HepG2 (cell line): ENCODE measurements at regions not wholly inside any gene's neighbourhood (a gene's known extent, or its start where the extent isn't known, plus 50 kb on each side); places are given as distances from the start of the nearest gene placed in this dataset.

Experiments
- DDIT3 ChIP-seq: sonication (generic); formaldehyde crosslinking; IDR thresholded peaks from 2 replicates; pipeline ENCODE4 v1.4.0; 2020; ENCODE audit warnings: mild to moderate bottlenecking, missing genetic modification reagents
- POLR2A ChIP-seq, 2 experiments: IDR thresholded peaks; 2 replicates each; pipeline ENCODE4 v1.6.1; 2011; ENCODE audit warnings: low read depth in 2 of 2, low read length in 2 of 2, mild to moderate bottlenecking in 1 of 2, moderate library complexity in 1 of 2; ENCODE audit not compliant: insufficient read depth in 1 of 2
- RFX5 ChIP-seq: IDR thresholded peaks from 2 replicates; pipeline ENCODE4 v1.6.1; 2011; ENCODE audit warnings: low read depth, low read length, improper control_type of control experiment
- TF ChIP-seq, protein P1 (sequence below): sonication (generic); formaldehyde crosslinking; IDR thresholded peaks from 2 replicates; pipeline ENCODE4 v1.4.0; 2020; ENCODE audit warnings: missing genetic modification reagents
- TF ChIP-seq, protein P2 (sequence below): sonication (generic); formaldehyde crosslinking; IDR thresholded peaks from 2 replicates; pipeline ENCODE4 v1.5.0; 2020; ENCODE audit warnings: mild to moderate bottlenecking, missing genetic modification reagents, moderate library complexity

DNA sequence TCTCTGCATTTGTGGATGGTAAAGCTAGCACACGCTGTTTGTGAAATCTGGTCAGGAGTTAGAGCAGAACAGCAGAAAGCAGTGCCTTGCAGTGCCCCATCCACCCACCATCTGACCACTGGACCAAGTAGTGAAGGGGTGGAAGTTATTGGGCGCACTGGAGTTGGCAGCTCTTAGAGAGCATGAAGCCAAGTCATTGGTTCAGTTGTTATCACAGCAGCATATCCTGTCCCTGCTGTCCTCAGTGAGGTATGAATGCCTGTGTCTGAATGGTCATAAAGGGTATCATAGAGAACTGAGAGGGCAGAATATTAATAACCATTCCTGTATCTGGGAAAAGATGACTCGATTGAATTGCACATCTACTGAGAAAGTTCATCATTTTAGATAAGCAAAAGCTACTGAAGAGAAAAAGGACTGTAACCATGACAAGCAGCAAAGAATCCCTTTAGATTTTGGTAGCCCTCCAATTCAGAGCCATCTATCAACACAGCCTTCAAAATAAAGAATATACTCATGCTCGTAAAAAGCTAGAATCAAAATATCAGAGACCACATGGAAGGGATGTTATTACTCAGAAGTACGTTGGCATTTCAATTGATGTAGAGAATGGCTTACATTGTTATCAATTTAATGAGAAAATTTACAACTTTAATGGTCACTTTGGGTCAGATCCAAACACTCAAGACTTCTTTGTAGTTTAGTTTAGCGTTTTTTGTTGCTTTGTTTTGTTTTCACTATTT lies 919.0 kb downstream of the EFNB2 start:
- TF ChIP-seq RFX5 (no peak), POLR2A (IDR thresholded peaks at IDR 0.05; ENCODE audit: insufficient read depth in 1 of 2, low read depth in 2 of 2, low read length in 2 of 2) (no peak), DDIT3 (CRISPR knock-in tag) (no peak)
- TF ChIP-seq, protein P1, sequence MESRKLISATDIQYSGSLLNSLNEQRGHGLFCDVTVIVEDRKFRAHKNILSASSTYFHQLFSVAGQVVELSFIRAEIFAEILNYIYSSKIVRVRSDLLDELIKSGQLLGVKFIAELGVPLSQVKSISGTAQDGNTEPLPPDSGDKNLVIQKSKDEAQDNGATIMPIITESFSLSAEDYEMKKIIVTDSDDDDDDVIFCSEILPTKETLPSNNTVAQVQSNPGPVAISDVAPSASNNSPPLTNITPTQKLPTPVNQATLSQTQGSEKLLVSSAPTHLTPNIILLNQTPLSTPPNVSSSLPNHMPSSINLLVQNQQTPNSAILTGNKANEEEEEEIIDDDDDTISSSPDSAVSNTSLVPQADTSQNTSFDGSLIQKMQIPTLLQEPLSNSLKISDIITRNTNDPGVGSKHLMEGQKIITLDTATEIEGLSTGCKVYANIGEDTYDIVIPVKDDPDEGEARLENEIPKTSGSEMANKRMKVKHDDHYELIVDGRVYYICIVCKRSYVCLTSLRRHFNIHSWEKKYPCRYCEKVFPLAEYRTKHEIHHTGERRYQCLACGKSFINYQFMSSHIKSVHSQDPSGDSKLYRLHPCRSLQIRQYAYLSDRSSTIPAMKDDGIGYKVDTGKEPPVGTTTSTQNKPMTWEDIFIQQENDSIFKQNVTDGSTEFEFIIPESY = no peak
- TF ChIP-seq, protein P2, sequence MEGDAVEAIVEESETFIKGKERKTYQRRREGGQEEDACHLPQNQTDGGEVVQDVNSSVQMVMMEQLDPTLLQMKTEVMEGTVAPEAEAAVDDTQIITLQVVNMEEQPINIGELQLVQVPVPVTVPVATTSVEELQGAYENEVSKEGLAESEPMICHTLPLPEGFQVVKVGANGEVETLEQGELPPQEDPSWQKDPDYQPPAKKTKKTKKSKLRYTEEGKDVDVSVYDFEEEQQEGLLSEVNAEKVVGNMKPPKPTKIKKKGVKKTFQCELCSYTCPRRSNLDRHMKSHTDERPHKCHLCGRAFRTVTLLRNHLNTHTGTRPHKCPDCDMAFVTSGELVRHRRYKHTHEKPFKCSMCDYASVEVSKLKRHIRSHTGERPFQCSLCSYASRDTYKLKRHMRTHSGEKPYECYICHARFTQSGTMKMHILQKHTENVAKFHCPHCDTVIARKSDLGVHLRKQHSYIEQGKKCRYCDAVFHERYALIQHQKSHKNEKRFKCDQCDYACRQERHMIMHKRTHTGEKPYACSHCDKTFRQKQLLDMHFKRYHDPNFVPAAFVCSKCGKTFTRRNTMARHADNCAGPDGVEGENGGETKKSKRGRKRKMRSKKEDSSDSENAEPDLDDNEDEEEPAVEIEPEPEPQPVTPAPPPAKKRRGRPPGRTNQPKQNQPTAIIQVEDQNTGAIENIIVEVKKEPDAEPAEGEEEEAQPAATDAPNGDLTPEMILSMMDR = no peak
